Activated CD4-positive, alpha-beta T cell treated with anti-CD3 and anti-CD28 coated beads, Interleukin-2, Interleukin-4, amounts not matched to agents 100 ng/mL and 50 ng/mL, durations not matched to agents 16 hours and 8 hours (primary cell): ENCODE measurements at regions not wholly inside any gene's neighbourhood (a gene's known extent, or its start where the extent isn't known, plus 50 kb on each side); places are given as distances from the start of the nearest gene placed in this dataset.
A peak's percentile ranks its signal among the peaks of the same experiment; 100 is the strongest.

Experiments
- DNase-seq: peaks from one replicate; pipeline ENCODE4 v3.0.0-alpha.2; 2020; ENCODE audit warnings: low spot score

- no peak for DNase-seq
These were observed 776.1 kb downstream of the BRD1 start for GRCh38 chr22:49051491-49052022.

- no peak for DNase-seq
These were observed 778.0 kb downstream of the BRD1 start for GRCh38 chr22:49049691-49050090.

DNA sequence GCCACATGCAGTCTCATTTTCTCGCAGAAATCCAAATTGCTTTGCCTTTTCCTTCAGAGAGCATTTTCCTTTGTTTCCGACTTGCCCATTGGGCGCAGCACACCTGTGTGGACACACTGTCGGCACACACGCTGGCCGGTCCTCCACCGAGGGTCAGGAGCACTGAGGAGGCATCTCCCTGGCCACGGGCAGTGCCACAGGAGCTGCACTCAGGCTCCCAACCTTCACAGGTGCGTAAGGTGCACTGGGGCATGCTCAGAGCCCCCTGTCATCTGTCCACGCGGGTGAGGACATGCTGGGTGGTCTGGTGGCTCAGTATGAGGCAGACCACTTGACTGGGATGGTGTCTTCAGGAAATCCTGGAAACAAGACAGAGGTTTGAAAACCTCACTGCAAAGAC is 779.1 kb downstream of the BRD1 start:
- DNase-seq: no peak

- no peak for DNase-seq
These were observed 780.2 kb downstream of the BRD1 start for GRCh38 chr22:49047447-49047846.

DNA sequence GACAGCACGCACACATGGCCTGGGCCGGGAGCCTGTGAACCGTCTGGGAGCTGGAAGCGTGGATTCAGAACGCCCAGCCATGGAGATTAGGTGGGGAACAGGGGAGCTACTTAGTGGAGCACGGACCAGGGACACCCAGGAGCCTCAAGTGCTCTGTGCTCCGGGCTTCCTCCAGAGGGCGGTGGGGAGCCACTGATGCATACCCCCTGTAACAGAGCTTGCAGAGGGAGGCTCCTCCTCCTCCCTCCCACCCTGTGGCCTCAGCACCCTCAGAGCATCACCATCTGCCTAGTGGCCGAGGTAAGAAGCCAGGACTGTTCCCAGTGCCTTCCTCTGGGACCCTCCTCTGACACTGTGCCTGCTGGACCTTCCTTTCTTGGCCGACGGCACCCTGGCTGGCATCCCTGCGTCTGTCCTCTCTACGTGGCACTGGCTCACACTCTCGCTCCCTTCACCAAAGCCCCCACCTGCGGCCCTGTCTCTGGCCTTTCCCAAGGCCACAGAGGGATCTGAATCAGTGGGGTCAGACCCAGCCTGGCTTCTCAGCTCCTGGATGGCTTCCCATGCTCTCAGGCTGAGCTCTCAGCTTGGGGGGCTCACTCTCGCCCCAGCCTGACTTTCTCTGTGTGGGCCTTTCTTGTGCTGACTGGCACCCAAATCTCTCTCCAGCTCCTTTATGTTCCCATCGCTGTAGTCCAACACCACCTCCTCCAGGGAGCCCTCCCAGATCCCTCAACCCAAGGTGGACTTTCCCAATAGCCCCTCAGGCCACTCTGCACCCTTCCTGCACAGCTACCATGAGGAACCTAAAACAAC is 780.9 kb downstream of the BRD1 start:
- DNase-seq: peak; percentile 33

GRCh38 chr22:49046000-49046545 is 781.6 kb downstream of the BRD1 start:
- no peak for DNase-seq

- no peak for DNase-seq
These were observed 782.4 kb downstream of the BRD1 start for GRCh38 chr22:49045276-49045675.

- DNase-seq: no peak
These were observed 782.9 kb downstream of the BRD1 start for GRCh38 chr22:49044776-49045175.

DNA sequence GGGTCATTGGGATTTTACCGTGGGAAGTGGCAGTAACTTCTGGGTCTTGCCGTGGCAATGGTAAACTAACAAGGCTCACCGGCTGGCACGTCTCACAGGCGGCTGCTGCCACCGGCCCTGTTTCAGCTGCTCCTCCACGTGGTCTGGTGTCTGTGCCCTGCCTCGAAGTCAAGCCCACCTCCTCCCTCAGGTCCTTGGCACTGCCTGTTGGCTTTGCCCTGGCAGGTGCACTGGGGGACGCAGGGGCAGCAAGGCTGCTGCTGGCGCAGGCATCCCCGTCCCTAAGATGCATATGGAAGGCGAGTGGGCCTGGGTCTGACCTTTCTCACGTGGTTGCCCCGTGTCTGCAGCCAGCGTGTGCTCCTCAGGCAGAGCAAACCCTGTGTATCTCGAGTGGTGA is 783.6 kb downstream of the BRD1 start:
- no peak for DNase-seq

DNA sequence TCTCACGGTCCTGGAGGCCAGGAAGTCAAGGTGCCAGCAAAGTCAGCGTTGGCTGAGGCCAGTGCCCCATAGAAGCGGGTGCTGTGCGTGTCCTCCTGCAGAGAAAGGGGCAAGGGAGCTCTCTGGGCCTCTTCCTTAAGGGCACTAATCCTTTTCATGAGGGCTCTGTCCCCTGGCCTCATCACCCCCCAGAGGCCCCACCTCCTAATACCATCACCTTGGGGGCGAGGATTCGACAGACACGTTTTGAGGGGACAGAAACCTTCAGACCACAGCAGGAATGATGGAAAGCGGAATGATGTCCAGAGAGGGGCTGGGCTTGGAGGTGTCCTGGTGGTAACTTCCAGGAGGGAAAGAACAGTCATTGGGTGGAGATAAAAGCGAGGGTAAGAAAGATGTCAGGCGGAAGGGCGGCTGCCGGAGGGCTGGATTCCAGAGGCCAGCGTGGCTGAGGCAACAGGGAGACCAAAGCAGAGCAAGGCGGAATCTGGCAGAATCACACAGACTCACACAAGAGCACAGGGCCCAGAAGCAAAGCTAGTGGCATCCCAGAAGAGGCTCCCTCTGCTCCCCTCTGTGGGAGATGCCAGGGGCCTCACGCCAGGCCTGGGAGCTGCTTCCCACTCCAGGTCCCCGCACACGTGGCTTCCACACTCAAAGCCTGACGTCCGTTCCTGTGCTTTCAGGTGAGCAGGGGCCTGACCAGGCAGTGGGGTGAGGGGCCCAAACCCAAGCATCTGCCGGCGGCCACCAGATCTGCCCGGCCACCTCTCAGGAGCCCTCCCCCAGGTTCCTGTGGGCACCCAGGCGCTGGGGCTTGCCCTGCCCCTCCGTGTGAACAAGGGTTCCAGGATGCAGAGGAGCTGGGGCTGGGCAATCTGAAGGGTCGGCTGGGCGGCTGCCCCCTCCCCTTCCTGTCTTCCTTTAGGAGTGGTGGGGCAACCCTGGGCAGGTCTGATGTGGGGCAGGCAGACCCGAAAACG is 784.5 kb downstream of the BRD1 start:
- DNase-seq: no peak

DNA sequence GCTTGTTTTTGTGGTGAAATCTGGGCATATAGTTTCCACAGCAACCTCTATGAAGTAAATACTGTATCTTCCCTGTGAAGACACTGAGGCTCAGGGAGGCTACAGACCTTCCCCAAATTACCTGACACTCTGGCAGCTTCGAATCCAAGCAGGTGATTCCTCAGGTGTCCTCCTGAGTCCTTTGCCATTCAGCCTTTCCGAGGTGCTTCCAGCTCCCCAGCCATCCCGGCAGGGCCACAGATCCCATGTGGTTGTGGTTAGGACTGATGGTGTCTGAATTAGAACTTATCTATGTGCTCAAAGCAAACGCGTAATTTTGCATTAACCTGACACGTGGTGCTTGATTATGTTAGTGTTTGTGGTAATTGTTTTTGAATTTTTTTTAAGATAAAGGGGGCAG is 785.6 kb downstream of the BRD1 start:
- no peak for DNase-seq

DNA sequence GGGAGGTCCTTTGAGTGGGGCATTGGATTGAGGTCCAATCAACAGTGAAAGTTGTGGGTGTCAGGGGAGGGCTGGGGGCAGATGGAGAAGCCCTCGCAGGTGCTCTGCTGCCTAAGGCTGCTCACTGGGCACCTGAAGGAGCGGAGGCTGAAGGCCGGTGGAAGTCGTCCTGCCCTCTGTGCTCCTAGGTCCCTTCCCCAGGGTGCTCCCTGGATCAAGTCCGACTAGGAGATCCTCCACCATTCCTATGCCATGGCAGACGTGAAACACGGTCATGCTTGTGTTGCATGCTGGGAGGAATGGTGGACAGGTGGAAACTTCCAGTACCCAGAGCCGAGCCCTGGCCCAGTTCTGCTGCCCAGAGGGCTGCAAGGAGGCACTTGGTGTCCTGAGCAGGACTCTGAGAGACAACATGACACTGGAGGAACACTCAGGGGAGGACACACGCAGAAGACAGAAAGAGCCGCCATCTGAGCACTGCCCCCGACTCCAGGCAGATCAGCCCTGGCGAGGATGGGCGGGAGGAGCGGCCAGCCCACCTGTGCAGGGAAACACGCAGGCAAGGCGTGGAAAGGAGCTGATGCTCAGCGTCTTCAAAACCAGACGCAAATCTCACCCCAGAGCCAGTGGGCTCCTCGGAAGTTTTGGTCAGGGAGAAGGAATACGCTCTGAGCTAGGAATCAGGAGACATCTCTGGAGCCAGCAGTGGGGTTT is 786.8 kb downstream of the BRD1 start:
- no peak for DNase-seq

DNA sequence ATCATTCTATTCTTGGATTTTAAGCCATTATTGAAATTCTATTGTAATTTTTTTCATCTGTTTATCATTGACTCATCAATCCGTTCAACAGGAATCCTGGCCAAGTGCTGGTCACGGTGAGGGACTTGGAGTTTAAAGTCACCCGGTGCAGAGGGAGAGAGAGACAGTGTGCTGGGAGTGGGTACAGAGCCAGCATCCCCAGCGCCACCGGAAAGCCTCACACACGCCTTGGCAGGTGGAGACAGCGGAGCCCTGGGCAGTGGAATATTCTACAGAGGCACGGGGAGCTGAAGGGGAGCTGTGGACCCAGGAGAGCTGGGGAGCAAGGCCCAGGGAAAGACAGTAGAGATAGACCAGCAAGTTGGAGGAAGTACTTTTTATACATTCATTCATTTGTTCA is 787.6 kb downstream of the BRD1 start:
- no peak for DNase-seq

GRCh38 chr22:49039625-49040024 is 788.0 kb downstream of the BRD1 start:
- no peak for DNase-seq

DNA sequence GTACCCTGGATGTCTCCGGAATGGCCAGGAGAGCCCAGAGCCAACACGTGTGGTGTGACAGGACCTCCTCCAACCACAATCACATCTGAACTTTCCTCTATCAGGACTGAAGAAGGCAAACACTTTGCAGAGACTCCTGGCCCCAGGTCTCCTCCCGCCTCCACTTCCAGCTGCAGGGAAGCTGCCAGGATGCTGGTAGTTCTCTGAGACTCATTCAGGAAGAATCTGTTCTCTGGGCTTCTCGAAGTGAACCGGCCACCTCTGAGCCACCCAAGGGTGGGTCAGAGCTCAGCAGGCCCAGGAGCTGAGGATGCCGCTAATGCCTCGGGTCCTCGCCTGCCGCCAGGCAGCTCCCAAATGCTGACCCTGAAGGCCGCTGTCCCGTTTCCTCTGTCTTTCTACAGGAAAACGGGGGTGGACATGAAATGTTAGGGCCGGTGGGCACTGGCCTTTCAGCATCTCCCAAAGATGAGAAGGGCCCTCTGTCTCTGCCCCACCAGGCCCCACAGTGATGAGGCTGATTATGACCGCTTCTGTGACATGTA is 789.9 kb downstream of the BRD1 start:
- DNase-seq: no peak

DNA sequence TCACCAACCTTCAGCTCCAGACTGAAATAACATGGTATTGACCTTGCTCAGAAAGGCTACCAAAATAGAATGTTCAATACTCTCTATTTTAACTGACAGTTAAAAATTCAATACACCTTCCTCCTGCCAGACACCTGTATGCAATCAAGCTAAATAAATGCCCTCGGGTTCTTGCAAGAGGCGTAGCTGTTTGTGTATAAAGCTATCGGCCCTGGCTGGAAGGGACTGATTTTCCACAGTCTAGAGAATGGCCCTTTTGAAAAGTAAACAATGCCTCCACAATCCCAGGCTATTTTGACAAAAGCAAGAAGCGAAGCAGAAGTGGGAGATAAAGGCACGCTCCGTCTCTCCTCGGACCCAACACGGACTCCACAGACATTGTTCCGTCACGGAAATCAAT is 791.2 kb downstream of the BRD1 start:
- no peak for DNase-seq

DNA sequence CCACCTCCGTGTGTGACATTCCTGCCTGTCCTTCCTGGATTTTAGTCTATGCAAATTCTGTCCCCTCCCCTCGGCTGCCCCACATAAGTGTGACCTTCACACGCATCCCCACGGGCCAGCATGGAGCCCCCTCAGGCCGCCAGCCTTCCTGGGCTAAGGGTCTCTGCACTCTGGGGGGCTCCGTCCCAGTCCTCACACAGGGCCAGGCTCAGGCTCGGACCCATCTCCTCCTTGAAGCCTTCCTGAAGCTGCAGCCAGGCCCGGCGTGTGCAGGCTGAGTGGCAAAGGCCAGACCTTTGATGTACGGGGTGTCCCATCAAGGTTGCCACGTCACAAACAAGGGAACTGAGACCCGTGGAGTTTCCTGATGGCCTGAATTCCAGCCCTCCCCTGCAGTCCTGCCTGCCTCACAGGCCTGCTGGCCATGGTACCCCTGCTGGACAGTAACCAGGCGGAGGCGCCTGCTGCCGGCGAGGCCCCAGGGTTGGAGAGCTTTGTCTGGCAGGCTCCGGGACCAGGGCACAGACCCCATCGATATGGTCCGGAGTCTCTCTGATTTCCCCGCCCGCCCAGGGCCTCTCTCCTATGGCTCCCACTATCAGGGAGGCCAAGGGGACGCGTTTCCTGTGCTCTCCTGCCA is 791.7 kb downstream of the BRD1 start:
- no peak for DNase-seq

- no peak for DNase-seq
These were observed 792.5 kb downstream of the BRD1 start for GRCh38 chr22:49034836-49035817.

DNA sequence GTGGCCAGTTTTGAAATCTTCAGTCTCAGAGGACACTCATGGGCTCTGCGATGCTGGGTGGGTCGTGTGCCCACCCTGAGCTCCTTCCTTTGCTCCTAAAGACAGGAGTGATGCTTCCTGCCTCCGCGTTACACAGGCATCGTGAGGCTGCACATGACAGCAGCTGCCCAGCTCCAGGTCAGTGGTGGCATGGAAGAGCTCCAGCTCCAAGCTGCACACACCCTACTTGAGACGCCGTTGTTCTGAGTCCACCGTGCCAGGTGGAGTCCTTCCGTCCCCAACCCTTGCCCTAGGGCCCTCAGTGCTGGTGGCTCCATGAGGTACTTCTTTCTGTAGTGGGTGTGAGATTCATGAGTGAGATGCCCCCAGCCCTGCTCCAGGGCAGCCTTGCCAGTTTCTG is 794.1 kb downstream of the BRD1 start:
- DNase-seq: no peak

- DNase-seq: no peak
These were observed 794.9 kb downstream of the BRD1 start for GRCh38 chr22:49032821-49033220.
